GM10248 (cell line): ENCODE measurements at regions not wholly inside any gene's neighbourhood (a gene's known extent, or its start where the extent isn't known, plus 50 kb on each side); places are given as distances from the start of the nearest gene placed in this dataset.

Experiments used
- CTCF ChIA-PET: fragments of 300-600 bp; sonication (Branson Sonifier 250); formaldehyde crosslinking; extraction: SDS; loops from one replicate; lab custom pipeline; 2021; ENCODE audit warnings: antibody characterized with exemption; lab: Yijun Ruan, JAX
- POLR2A ChIA-PET: fragments of 350-650 bp; sonication (Branson Sonifier 250); formaldehyde crosslinking; extraction: SDS; loops from one replicate; lab custom pipeline; 2020; ENCODE audit warnings: antibody characterized with exemption; lab: Yijun Ruan, JAX
- DNase-seq: peaks from one replicate; pipeline ENCODE4 v3.0.0; 2012; ENCODE audit errors: extremely low spot score
- TF ChIP-seq, protein P1 (sequence below): IDR thresholded peaks from 2 replicates; pipeline ENCODE4 v1.5.1; 2012; ENCODE audit warnings: mild to moderate bottlenecking, low read depth; ENCODE audit errors: extremely low read depth, missing control alignments, control extremely low read depth

DNA sequence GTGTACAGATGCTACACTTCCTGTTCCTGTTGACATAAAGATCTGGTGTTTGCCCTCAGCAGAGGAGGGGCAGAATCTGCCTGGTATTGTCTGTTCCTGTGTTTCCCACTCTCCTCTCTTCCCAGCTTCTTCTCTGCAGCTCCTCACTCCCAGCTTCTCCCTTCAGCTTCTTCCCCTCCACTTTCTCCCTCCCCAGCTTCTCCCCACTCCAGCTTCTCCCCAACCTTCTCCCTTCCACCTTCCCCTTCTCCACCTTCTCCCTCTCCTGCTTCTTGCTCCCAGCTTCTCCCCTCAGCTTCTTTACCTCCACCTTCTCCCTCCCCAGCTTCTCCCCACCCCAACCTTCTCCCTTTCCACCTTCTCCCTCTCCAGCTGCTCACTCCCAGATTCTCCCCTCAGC lies 148.9 kb upstream of the IRX2 start:
- TF ChIP-seq, protein P1, sequence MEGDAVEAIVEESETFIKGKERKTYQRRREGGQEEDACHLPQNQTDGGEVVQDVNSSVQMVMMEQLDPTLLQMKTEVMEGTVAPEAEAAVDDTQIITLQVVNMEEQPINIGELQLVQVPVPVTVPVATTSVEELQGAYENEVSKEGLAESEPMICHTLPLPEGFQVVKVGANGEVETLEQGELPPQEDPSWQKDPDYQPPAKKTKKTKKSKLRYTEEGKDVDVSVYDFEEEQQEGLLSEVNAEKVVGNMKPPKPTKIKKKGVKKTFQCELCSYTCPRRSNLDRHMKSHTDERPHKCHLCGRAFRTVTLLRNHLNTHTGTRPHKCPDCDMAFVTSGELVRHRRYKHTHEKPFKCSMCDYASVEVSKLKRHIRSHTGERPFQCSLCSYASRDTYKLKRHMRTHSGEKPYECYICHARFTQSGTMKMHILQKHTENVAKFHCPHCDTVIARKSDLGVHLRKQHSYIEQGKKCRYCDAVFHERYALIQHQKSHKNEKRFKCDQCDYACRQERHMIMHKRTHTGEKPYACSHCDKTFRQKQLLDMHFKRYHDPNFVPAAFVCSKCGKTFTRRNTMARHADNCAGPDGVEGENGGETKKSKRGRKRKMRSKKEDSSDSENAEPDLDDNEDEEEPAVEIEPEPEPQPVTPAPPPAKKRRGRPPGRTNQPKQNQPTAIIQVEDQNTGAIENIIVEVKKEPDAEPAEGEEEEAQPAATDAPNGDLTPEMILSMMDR: no peak
- CTCF ChIA-PET: no interaction called here
- POLR2A ChIA-PET: no interaction called here
- DNase-seq: no peak

DNA sequence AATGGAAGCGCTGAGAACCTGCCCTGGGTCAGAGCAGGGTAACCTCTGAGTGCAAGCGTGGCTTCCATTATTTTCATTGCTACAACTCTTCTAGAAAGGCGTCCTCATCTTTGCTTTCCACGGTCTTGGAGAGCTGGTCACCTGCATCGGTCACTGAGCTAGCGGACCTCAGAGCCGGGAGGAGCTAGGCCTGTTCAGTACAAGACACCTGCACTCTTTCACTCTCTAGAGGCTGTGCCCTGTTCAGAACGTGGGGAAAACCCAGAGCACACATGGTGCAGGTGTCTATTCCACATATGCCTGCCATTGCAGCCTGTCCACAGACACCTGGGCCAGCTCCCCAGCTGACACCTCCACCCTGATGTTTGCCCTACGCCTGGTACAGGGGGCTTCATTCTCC lies 147.8 kb upstream of the IRX2 start:
- DNase-seq: no peak
- ChIA-PET POLR2A (no interaction called here), CTCF (no interaction called here)
- TF ChIP-seq, protein P1: no peak

DNA sequence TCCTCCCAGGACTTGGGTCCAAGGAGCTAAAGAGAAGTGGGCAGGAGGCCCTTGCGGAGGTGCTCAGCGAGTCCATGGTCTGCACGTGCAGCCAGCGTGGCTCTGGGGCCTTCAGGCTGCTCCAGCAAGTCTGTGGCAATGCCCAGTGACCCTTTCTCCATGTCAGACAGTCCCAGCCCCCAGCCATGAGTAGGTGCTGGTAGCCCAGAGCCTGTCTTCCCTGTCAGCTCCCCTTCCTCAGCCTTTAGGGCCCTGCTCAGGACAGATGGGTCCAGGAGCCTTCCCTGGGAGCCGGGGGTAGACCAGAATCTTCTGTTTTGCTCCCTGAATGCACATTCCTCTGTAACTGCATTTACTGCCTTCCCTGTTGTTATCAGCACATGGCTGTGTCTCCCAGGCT lies 147.2 kb upstream of the IRX2 start:
- CTCF ChIA-PET: no interaction called here
- TF ChIP-seq, protein P1: no peak

DNA sequence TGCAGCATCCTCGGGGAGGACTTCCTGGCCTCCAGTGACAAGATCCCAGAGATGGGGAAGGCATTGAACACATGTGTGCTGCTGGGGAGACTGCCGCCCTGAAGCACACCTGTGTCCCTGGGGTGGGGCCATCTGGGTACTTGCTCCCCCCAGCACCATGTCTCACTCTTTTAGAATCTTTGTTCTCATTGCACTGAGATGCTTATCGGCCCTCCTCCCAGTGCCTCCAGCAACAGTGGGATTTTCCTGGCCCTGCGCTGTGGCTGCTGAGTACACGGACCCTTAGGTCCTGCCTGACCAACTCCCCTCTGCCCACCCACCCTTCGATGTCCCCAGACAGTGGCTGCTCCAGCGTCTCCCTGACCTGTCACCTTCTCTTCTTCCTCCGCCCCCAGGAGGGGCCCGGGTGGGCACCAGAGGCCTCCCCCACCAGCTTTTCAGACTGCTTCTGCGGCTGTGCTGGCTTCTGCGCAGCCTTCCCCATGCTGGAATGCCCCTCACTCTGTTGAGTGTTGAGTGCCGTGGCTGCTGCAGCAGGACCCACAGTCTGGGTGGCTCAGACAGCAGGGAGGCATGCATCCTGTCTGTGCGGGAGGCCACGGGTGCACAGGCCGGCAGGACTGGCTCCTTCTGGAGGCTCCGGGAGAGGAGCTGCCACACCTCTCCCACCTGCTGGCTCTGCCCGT lies 145.9 kb upstream of the IRX2 start:
- TF ChIP-seq, protein P1: no peak
- ChIA-PET POLR2A (no interaction called here), CTCF (no interaction called here)
- DNase-seq: no peak

More for the DNA sequence above, 147.2 kb upstream of the IRX2 start:
- no peak for DNase-seq
- POLR2A ChIA-PET: no interaction called here

- TF ChIP-seq, protein P1: no peak
- ChIA-PET CTCF (no interaction called here), POLR2A (no interaction called here)
- DNase-seq: no peak
These were observed 145.1 kb upstream of the IRX2 start for GRCh38 chr5:2896371-2897275.

- ChIA-PET CTCF (no interaction called here), POLR2A (no interaction called here)
- TF ChIP-seq, protein P1: no peak
- no peak for DNase-seq
These were observed 144.4 kb upstream of the IRX2 start for GRCh38 chr5:2895876-2896275.
